ENCODE measurements at regions not wholly inside any gene's neighbourhood (a gene's known extent, or its start where the extent isn't known, plus 50 kb on each side); places are given as distances from the start of the nearest gene placed in this dataset.

- no peak for DNase-seq
Observed at GRCh38 chr5:104295991-104296390, 733.4 kb upstream of the NUDT12 start.

GRCh38 chr5:104283136-104283535 is 720.5 kb upstream of the NUDT12 start:
- no peak for DNase-seq

GRCh38 chr5:104273725-104274124 is 711.1 kb upstream of the NUDT12 start:
- DNase-seq: no peak

GRCh38 chr5:104267320-104268015 is 704.9 kb upstream of the NUDT12 start:
- DNase-seq: no peak

GRCh38 chr5:104266161-104266560 is 703.6 kb upstream of the NUDT12 start:
- no peak for DNase-seq

GRCh38 chr5:104265531-104266140 is 703.0 kb upstream of the NUDT12 start:
- peak; percentile 3 for DNase-seq

GRCh38 chr5:104247260-104247659 is 684.7 kb upstream of the NUDT12 start:
- no peak for DNase-seq

GRCh38 chr5:104241046-104241445 is 678.5 kb upstream of the NUDT12 start:
- DNase-seq: no peak

- no peak for DNase-seq
Observed at GRCh38 chr5:104237586-104237985, 675.0 kb upstream of the NUDT12 start.

- no peak for DNase-seq
Observed at GRCh38 chr5:104223885-104224773, 661.5 kb upstream of the NUDT12 start.

- DNase-seq: no peak
Observed at GRCh38 chr5:104218200-104218599, 655.6 kb upstream of the NUDT12 start.

GRCh38 chr5:104213216-104213615 is 650.6 kb upstream of the NUDT12 start:
- no peak for DNase-seq

GRCh38 chr5:104199771-104200170 is 637.2 kb upstream of the NUDT12 start:
- DNase-seq: no peak

- DNase-seq: no peak
Observed at GRCh38 chr5:104198156-104198555, 635.6 kb upstream of the NUDT12 start.

- no peak for DNase-seq
Observed at GRCh38 chr5:104189909-104190308, 627.3 kb upstream of the NUDT12 start.

GRCh38 chr5:104189031-104189430 is 626.4 kb upstream of the NUDT12 start:
- no peak for DNase-seq

GRCh38 chr5:104187656-104188055 is 625.1 kb upstream of the NUDT12 start:
- no peak for DNase-seq

GRCh38 chr5:104186510-104186909 is 623.9 kb upstream of the NUDT12 start:
- DNase-seq: no peak

- no peak for DNase-seq
Observed at GRCh38 chr5:104186100-104186499, 623.5 kb upstream of the NUDT12 start.

- no peak for DNase-seq
Observed at GRCh38 chr5:104184264-104184663, 621.7 kb upstream of the NUDT12 start.

GRCh38 chr5:104178829-104179456 is 616.4 kb upstream of the NUDT12 start:
- DNase-seq: no peak

- no peak for DNase-seq
Observed at GRCh38 chr5:104178066-104178465, 615.5 kb upstream of the NUDT12 start.

- DNase-seq: no peak
Observed at GRCh38 chr5:104177651-104178050, 615.1 kb upstream of the NUDT12 start.

Data from right kidney (tissue), 1 donor.